ENCODE measurements at regions not wholly inside any gene's neighbourhood (a gene's known extent, or its start where the extent isn't known, plus 50 kb on each side); places are given as distances from the start of the nearest gene placed in this dataset.
"Not testable (repeated sequence)": the region's sequence is repeated elsewhere in the genome, so short reads cannot be mapped to it uniquely, and the experiment has no call there.

- no peak for DNase-seq (ENCODE audit: low spot score)
Observed at GRCh38 chr11:11220786-11221185, 132.3 kb downstream of the CSNK2A3 start.

DNA sequence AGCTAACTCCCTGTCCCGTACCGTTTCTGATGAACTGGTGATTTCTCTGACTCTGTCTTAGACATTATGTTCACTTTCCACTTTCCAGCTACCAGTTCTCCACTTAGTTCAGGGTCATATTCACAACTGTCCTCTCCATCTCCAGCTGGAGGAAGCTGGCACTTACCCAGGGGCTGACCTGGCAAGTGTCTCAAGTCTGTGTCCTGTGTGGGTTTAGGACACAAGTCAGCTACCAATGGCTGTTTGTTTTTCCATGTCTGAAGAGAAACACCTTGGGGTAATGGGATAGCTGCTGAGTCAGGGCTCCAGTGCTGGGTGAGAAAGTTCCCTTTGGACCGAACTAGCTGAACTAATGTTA, 134.4 kb downstream of the CSNK2A3 start:
- DNase-seq (ENCODE audit: low spot score), result no peak

DNA sequence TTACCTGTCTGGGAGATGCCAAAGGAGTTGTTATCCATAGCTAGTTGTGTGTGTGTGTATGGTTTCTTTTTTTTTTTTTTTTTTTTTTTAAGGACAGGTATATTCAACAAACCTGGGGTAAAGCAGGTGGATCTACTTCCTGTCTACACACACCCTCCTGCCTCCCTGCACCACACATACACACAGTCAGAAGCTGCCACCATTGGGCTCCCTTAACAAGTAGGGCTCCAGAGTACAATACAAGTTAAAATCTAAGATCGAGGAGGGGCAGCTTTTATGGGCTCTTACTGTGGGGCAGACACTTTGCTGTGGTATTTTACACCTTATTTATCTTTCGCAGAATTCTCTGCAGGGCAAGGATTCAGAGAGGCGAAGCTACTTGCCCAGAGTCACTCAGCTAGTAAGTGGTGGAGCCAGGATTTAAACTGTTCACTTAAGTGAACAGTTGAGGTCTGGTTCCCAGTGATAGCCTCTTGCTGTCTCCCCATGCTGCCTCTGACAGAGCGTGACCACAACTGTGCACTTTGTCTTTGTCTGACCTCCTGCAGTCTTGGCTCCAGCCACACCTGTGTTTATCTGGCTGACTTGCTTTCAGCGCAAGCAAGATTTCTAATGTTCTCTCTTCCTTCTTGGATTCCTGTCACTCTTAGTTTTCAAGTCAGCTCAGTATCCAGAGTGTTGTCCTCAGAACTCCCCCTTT, 135.0 kb downstream of the CSNK2A3 start:
- no peak for DNase-seq (ENCODE audit: low spot score)

DNA sequence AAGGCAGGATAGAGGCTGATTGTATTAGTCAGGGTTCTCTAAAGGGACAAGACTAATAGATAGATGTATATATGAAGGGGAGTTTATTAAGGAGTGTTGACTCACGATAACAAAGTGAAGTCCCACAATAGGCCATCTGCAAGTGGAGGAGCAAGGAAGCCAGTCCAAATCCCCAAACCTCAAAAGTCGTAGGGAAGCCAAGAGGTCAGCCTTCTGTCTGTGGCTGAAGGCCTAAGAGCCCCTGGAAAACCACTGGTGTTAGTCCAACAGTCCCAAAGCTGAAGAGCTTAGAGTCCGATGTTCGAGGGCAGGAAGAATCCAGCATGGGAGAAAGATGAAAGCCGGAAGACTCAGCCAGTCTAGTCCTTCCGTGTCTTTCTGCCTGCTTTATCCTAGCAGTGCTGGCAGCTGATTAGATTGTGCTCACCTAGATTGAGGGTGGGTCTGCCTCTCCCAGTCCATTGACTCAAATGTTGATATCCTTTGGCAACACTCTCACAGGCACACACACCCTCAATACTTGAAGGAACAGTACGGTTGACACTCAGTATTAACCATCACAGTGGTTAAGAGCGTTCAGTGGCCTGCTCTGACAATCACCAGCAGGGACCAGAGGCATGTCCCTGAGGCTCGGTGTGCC, 135.6 kb downstream of the CSNK2A3 start:
- DNase-seq (ENCODE audit: low spot score), result no peak

- DNase-seq (ENCODE audit: low spot score), result no peak
Observed at GRCh38 chr11:11215944-11216343, 137.1 kb downstream of the CSNK2A3 start.

DNA sequence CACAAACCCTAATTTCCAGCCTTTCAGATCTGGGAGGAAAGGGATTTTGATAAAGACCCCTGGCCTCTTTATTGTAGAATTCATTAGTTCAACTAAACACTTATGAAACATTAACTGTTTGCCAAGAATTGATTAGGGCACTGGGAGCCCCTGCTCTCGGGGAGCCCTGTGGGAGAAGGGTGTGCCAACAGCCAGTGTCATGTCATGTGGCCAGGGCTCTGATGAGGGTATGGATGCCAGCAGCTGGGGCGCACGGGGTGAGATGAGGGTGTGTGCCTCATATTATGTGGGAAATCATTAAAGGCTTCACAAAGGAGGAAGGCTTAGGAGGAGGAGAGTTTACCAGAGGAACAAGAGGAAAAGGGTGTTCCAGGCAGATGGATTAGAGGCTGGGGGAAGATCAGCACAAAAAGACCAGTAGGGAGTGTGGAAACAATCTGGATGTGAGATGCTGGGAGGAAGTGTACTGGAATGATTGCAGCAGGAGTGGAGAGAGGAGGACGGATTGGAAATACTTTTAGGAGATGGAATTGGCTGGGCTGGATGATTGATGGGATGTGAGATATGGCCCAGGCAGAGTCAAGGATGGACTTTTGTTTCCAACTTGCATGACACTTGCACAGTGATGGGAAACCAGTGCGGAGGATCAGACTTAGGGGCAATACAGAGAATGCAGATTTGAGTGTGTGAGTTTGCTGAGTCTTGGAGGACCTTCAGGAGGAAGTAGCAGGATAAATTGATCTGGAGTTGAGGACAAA, 137.8 kb downstream of the CSNK2A3 start:
- DNase-seq (ENCODE audit: low spot score), result no peak

DNA sequence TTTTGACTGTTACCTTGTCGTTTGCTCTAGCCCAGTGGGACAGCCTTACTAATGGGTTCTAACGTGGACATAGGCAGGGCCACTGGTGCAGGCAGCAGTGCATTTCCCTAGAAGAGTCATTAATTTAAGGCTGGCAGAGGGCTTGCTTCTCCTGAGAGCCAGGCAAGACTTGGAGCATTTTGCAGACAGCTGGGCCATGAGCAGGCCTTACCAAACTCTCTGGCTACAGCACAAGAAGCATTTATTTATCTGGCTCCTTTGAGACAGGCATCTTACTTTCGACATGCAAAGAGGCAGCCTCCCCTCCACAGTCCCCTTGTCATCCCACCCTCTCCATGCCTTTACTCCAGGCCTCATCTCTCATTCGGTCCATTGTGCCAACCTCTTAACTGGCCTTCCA, 139.9 kb downstream of the CSNK2A3 start:
- no peak for DNase-seq (ENCODE audit: low spot score)

DNA sequence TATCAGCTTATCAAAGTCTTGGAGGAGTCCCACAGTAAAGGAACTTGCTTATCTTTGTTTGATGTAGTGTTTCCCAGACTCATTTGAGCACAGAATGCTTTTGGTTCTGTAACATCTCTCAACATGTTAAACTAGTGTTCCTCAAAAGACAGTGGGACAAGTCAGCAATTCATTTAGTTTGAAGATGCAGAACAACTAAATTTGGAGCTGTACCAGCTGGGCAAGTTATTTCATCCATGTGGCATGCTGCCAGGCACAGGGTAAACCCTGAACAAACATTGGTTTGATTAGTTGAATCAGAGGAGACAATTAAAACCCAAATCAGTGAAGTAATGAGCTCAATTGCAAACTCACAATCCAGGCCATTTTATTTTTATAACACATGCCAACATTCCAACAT, 141.2 kb downstream of the CSNK2A3 start:
- DNase-seq (ENCODE audit: low spot score), result no peak

- no peak for DNase-seq (ENCODE audit: low spot score)
Observed at GRCh38 chr11:11211186-11211585, 141.9 kb downstream of the CSNK2A3 start.

DNA sequence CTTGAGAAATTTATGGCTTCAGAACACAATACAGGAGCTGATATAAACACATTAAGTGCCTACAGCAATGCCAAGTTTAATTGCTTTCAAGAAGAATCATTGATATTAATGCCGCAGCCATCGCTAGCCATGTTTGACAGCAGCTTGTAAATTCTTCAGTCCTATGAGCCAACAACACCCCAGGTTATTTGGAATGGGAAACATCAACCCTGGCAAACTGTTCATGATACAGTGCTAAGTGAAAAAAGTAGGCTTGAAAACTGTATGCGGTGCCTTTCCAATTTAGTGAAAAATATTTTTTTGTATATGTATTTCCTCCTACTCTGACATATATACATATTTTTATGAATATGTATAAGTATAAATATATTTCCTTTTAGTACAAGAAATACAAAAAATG, 142.6 kb downstream of the CSNK2A3 start:
- DNase-seq (ENCODE audit: low spot score), result no peak

DNA sequence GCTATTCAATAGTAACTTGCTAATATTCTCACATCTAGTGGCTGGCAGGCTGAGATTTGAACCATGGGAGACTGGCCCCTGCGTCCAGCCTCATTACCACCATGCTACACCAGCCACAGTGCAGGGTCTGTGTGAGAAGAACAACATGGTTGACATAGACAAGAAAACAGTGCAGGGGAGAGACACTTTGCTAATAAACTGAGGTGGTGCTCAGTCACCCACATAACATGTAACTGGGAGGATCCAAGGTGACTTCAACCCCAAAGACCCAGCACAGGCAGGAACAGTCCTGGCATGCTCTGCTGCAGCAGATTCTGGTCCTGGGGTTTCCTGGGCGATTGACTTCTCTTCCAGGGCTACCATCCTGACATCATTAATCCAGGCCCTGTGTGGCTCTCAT, 143.1 kb downstream of the CSNK2A3 start:
- DNase-seq (ENCODE audit: low spot score), result no peak

DNA sequence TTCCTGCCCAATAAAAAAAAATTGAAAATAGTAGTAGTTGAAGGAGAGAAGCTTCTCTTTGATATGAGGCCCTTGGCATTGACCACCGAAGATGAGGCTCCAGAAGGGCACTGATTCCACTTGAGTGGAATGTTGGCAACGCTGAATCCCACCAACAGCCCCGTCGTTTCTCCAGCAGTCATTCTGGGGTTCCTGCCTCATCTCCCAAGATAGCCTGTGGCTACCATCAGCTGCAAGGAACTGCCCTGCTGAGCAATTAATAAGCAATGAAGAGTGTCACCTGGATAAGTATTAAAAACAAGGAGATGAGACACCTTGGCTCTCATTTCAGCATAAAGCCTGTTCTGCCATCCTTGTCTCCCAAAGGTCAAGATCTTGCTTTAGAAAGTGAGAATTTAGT, 144.1 kb downstream of the CSNK2A3 start:
- no peak for DNase-seq (ENCODE audit: low spot score)

GRCh38 chr11:11207428-11207827, 145.6 kb downstream of the CSNK2A3 start:
- DNase-seq (ENCODE audit: low spot score), result no peak

- no peak for DNase-seq (ENCODE audit: low spot score)
Observed at GRCh38 chr11:11206484-11206883, 146.6 kb downstream of the CSNK2A3 start.

DNA sequence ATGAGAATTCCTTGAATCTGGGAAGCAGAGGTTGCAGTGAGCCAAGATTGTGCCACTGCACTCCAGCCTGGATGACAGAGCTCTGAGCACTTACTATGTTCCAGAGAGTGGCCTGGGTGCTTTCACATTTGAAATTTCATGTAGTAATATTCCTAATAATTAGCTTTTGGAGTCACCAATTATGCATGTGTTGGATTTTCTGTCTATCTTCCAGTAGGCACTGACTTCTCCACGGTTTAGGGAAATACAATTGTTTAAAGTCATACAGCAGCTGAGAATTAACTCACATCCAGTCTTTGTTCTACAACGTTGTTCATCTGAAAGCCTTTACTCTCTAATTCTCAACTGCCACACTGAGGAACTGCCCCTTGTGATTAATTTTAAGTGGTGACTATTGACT, 150.2 kb downstream of the CSNK2A3 start:
- DNase-seq (ENCODE audit: low spot score), result no peak

DNA sequence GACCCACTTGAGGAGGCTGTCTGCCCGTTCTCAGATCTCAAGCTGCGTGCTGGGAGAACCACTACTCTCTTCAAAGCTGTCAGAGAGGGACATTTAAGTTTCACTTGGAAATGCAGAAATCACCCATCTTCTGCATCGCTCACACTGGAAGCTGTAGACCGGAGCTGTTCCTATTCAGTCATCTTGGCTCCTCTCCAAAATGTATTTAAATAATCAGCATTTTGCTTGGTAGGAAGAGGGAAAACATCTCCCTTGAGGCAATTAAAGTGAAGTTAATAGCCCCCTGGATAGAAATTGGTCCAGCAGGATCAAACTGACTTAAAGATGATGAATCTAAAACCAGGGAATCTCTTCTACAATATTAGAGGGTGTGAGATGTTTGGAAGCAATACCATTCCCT, 151.7 kb downstream of the CSNK2A3 start:
- not testable (repeated sequence) for DNase-seq (ENCODE audit: low spot score)

DNA sequence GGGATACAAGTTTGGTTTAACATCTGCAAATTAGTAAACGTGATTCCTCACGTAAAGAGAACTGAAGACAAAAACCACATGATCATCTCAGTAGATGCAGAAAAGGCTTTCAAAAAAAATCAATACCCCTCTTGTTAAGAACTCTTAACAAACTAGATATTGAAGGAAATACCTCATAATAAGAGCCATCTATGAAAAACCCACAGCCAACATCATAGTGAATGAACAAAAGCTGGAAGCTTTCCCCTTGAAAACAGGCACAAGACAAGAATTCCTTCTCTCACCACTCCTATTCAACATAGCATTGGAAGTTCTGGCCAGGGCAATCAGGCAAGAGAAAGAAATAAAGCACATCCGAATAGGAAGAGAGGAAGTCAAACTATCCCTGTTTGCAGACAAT, 160.5 kb downstream of the CSNK2A3 start:
- no peak for DNase-seq (ENCODE audit: low spot score)

GRCh38 chr11:11189506-11189905, 163.5 kb downstream of the CSNK2A3 start:
- peak; percentile 12 for DNase-seq (ENCODE audit: low spot score)

- DNase-seq (ENCODE audit: low spot score), result no peak
Observed at GRCh38 chr11:11186249-11186648, 166.8 kb downstream of the CSNK2A3 start.

GRCh38 chr11:11182261-11182660, 170.8 kb downstream of the CSNK2A3 start:
- DNase-seq (ENCODE audit: low spot score), result no peak

DNA sequence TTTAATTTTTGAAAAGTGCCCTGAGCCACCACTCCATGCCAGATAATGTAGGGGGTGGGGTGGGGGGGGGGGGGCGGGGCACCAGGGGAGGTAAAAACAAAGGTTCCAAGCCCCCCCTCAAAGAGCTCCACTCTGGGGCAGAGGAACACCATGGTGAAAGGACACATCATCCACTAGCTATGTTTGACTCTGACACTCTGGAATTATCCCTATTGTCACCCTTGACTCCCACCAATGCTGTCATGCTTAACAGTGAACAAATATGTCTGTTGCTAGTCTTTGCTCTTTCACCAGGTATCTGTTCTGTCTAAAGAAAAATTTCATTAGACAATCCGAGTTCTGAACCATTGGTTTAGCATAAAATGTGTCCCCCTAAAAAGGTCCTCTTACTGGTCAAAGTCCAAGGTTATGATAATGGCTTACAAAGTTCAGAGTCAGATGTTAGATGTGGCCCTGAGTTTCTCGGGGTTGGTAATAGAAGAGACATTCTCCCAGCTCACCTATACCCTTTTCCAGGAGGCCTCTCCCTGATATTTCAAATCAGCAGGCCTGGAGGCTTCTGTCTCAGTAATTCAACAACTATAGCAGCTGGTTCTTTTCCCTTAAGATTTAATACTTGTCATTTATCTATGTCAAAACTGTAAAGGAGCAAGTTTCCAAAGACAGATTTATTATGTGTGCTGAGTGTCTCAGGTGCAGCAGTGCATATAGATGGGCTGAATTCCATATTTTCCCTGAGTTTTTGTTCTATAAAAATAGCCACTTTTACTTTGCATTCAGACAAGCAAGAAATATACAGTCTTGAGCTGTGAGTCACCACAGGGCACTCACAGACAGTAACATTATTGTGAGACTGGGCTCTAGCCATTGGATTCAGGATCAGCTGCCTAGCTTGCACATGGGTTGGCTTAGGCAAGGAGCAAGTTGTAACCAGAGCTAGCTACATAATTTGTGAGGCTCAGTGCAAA, 174.1 kb downstream of the CSNK2A3 start:
- DNase-seq (ENCODE audit: low spot score), result peak; percentile 31

DNA sequence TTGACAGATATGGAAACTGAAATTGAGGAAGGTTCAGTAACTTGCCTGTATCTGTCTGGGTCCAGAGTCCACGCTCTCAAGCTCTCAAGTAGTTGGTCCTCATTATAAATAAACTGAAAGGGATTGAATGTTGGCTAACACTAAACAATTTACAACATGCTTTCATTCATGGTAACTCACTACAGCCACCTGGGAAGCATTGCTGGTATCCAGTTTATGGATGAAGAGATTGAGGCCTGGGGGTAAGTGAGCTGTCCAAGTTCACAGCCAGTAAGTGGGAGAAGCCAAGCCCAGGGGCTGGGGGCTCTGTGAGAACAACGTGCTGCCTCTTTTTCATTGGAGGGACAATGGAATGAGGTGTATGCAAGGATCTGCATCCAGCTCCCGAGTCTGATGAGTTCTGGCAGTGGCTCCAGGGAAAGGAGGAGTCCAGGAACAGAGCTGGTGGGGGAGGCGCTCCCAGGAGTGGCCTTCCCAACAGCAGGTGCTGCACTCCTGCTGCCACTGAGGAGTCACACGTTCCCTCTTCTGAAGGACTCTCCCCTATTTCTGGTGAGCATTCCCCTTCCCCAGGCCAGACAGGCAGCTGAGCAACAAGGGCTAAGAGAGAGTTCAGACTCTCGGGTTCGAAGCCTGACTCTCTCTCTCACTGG, 175.8 kb downstream of the CSNK2A3 start:
- no peak for DNase-seq (ENCODE audit: low spot score)

Measured in putamen (tissue), 1 donor.